ENCODE measurements at regions not wholly inside any gene's neighbourhood (a gene's known extent, or its start where the extent isn't known, plus 50 kb on each side); places are given as distances from the start of the nearest gene placed in this dataset.
A peak's percentile ranks its signal among the peaks of the same experiment; 100 is the strongest.

GRCh38 chr5:175796536-175797499, 74.6 kb upstream of the CPLX2 start:
- DNase-seq (peak; percentile 82), ATAC-seq (peak; percentile 100)
- Mint-ChIP-seq H3K4me1 (peaks cover 6% of the 10 kb centered on the region), H3K27ac (no peak overlapping the region), H3K4me3 (no peak overlapping the region), H3K27me3 (peaks cover 61% of the 10 kb centered on the region), H3K36me3 (no peaks in the 10 kb centered on the region), H3K9me3 (ENCODE audit: low read depth) (no peaks in the 10 kb centered on the region)
- CTCF ChIA-PET: interaction anchor here (0.9 to 1.7 kb wide), 3 partner anchors 15 to 75 kb away, joined by 4 to 5 read pairs (median 4); partner anchors contain the start of gene CPLX2

GRCh38 chr5:175797521-175798038, 73.8 kb upstream of the CPLX2 start:
- Mint-ChIP-seq H3K4me3 (no peak overlapping the region), H3K27ac (no peak overlapping the region), H3K4me1 (peaks cover 6% of the 10 kb centered on the region), H3K9me3 (ENCODE audit: low read depth) (no peaks in the 10 kb centered on the region), H3K36me3 (no peaks in the 10 kb centered on the region), H3K27me3 (peaks cover 61% of the 10 kb centered on the region)
- CTCF ChIA-PET: interaction anchor here (1.7 kb wide), 1 partner anchor 75 kb away, joined by 4 read pairs; the partner anchor contains the start of gene CPLX2
- DNase-seq: no peak
- ATAC-seq: no peak

- no peaks in the 10 kb centered on the region for H3K36me3 Mint-ChIP-seq
- ATAC-seq (no peak), DNase-seq (no peak)
- CTCF ChIA-PET: no interaction called here
- peaks cover 6% of the 10 kb centered on the region for H3K4me1 Mint-ChIP-seq
- no peaks in the 10 kb centered on the region for H3K9me3 Mint-ChIP-seq (ENCODE audit: low read depth)
- no peak overlapping the region for H3K27ac Mint-ChIP-seq
- peaks cover 59% of the 10 kb centered on the region for H3K27me3 Mint-ChIP-seq
- no peak overlapping the region for H3K4me3 Mint-ChIP-seq
These were observed 72.8 kb upstream of the CPLX2 start for GRCh38 chr5:175798626-175799025.

GRCh38 chr5:175800656-175801081, 70.7 kb upstream of the CPLX2 start:
- ATAC-seq: no peak
- peaks cover 44% of the 10 kb centered on the region for H3K27me3 Mint-ChIP-seq
- H3K27ac Mint-ChIP-seq: no peak overlapping the region

GRCh38 chr5:175802361-175802760, 69.0 kb upstream of the CPLX2 start:
- H3K4me1 Mint-ChIP-seq: peaks cover 3% of the 10 kb centered on the region
- no peaks in the 10 kb centered on the region for H3K9me3 Mint-ChIP-seq (ENCODE audit: low read depth)
- H3K4me3 Mint-ChIP-seq: no peak overlapping the region
- H3K36me3 Mint-ChIP-seq: no peaks in the 10 kb centered on the region
- H3K27me3 Mint-ChIP-seq: peaks cover 36% of the 10 kb centered on the region
- CTCF ChIA-PET: no interaction called here
- DNase-seq (no peak), ATAC-seq (no peak)
- no peak overlapping the region for H3K27ac Mint-ChIP-seq

More at GRCh38 chr5:175800656-175801081, 70.7 kb upstream of the CPLX2 start:
- Mint-ChIP-seq H3K9me3 (ENCODE audit: low read depth) (no peaks in the 10 kb centered on the region), H3K4me3 (no peak overlapping the region), H3K4me1 (peaks cover 6% of the 10 kb centered on the region), H3K36me3 (no peaks in the 10 kb centered on the region)
- CTCF ChIA-PET: no interaction called here
- no peak for DNase-seq

- no peak overlapping the region for H3K4me3 Mint-ChIP-seq
- H3K27ac Mint-ChIP-seq: no peak overlapping the region
- CTCF ChIA-PET: interaction anchor here (0.6 kb wide), 1 partner anchor 10 kb away, joined by 3 read pairs; no protein-coding TSS in a partner anchor
- ATAC-seq (no peak), DNase-seq (no peak)
- peaks cover 29% of the 10 kb centered on the region for H3K27me3 Mint-ChIP-seq
- no peaks in the 10 kb centered on the region for H3K9me3 Mint-ChIP-seq (ENCODE audit: low read depth)
- H3K4me1 Mint-ChIP-seq: no peaks in the 10 kb centered on the region
- H3K36me3 Mint-ChIP-seq: no peaks in the 10 kb centered on the region
These were observed 68.1 kb upstream of the CPLX2 start for GRCh38 chr5:175803254-175803653.

GRCh38 chr5:175803736-175804454, 67.5 kb upstream of the CPLX2 start:
- Mint-ChIP-seq H3K4me3 (no peak overlapping the region), H3K27me3 (peaks cover 23% of the 10 kb centered on the region), H3K4me1 (no peaks in the 10 kb centered on the region), H3K27ac (no peak overlapping the region), H3K9me3 (ENCODE audit: low read depth) (no peaks in the 10 kb centered on the region), H3K36me3 (no peaks in the 10 kb centered on the region)
- ATAC-seq (no peak), DNase-seq (no peak)
- CTCF ChIA-PET: no interaction called here

- H3K27me3 Mint-ChIP-seq: peaks cover 26% of the 10 kb centered on the region
- DNase-seq: no peak
These were observed 65.9 kb upstream of the CPLX2 start for GRCh38 chr5:175805256-175806011.

GRCh38 chr5:175808711-175809110, 62.7 kb upstream of the CPLX2 start:
- no peaks in the 10 kb centered on the region for H3K4me1 Mint-ChIP-seq
- CTCF ChIA-PET: no interaction called here
- H3K36me3 Mint-ChIP-seq: no peaks in the 10 kb centered on the region
- H3K27me3 Mint-ChIP-seq: peaks cover 21% of the 10 kb centered on the region
- no peak overlapping the region for H3K4me3 Mint-ChIP-seq
- ATAC-seq (no peak), DNase-seq (no peak)
- no peaks in the 10 kb centered on the region for H3K9me3 Mint-ChIP-seq (ENCODE audit: low read depth)
- no peak overlapping the region for H3K27ac Mint-ChIP-seq

More at GRCh38 chr5:175805256-175806011, 65.9 kb upstream of the CPLX2 start:
- Mint-ChIP-seq H3K4me3 (no peak overlapping the region), H3K9me3 (ENCODE audit: low read depth) (no peaks in the 10 kb centered on the region), H3K36me3 (no peaks in the 10 kb centered on the region), H3K27ac (no peak overlapping the region), H3K4me1 (no peaks in the 10 kb centered on the region)
- CTCF ChIA-PET: no interaction called here
- no peak for ATAC-seq

- Mint-ChIP-seq H3K4me3 (no peak overlapping the region), H3K4me1 (no peaks in the 10 kb centered on the region), H3K9me3 (ENCODE audit: low read depth) (no peaks in the 10 kb centered on the region), H3K27me3 (peaks cover 20% of the 10 kb centered on the region), H3K36me3 (no peaks in the 10 kb centered on the region), H3K27ac (no peak overlapping the region)
- CTCF ChIA-PET: no interaction called here
- ATAC-seq (no peak), DNase-seq (no peak)
These were observed 61.8 kb upstream of the CPLX2 start for GRCh38 chr5:175809531-175810121.

GRCh38 chr5:175810457-175810856, 60.9 kb upstream of the CPLX2 start:
- Mint-ChIP-seq H3K27ac (no peak overlapping the region), H3K27me3 (peaks cover 21% of the 10 kb centered on the region), H3K9me3 (ENCODE audit: low read depth) (no peaks in the 10 kb centered on the region), H3K36me3 (no peaks in the 10 kb centered on the region), H3K4me3 (no peak overlapping the region), H3K4me1 (no peaks in the 10 kb centered on the region)
- CTCF ChIA-PET: no interaction called here
- ATAC-seq (no peak), DNase-seq (no peak)

- ATAC-seq (no peak), DNase-seq (no peak)
- no peaks in the 10 kb centered on the region for H3K4me1 Mint-ChIP-seq
- H3K4me3 Mint-ChIP-seq: no peak overlapping the region
- no peak overlapping the region for H3K27ac Mint-ChIP-seq
- no peaks in the 10 kb centered on the region for H3K9me3 Mint-ChIP-seq (ENCODE audit: low read depth)
- CTCF ChIA-PET: no interaction called here
- no peaks in the 10 kb centered on the region for H3K36me3 Mint-ChIP-seq
- peaks cover 26% of the 10 kb centered on the region for H3K27me3 Mint-ChIP-seq
These were observed 59.8 kb upstream of the CPLX2 start for GRCh38 chr5:175811589-175811988.

Measured in activated CD8-positive, alpha-beta memory T cell treated with anti-CD3 and anti-CD28 coated beads, Interleukin-2, amount 10 ng/mL, durations not matched to agents 7 days and 5 days (primary cell).